ENCODE measurements at regions not wholly inside any gene's neighbourhood (a gene's known extent, or its start where the extent isn't known, plus 50 kb on each side); places are given as distances from the start of the nearest gene placed in this dataset.

GRCh38 chr4:170827562-170828274, 738.0 kb upstream of the AADAT start:
- no peaks in the 10 kb centered on the region for H3K27me3 Mint-ChIP-seq
- intact Hi-C loops (cut with micrococcal nuclease), result no loop called here
- no peak for DNase-seq
- TF ChIP-seq EZH2 (IDR thresholded peaks at IDR 0.05; ENCODE audit: borderline replicate concordance, insufficient read depth, low read depth, low read length, poor library complexity, severe bottlenecking) (no peak), CTCF (IDR thresholded peaks at IDR 0.05) (no peak)
- WGBS (ENCODE audit: insufficient coverage), result no CpG with 5 or more reads among the region's 3 CpGs
- Histone ChIP-seq H3K27me3 (replicated peaks in 1 of 4; ENCODE audit: control extremely low read depth in 1 of 4, control insufficient read depth in 3 of 4, insufficient read depth in 4 of 4, low read length in 3 of 4) (no peaks in the 10 kb centered on the region), H3K9ac (ENCODE audit: low read length) (no peak overlapping the region), H2AFZ (ENCODE audit: insufficient read depth, low read depth, low read length, poor library complexity, severe bottlenecking) (no peak overlapping the region), H3K36me3 (replicated peaks in 1 of 2; ENCODE audit: control extremely low read depth in 1 of 2, control insufficient read depth in 1 of 2, extremely low read depth in 1 of 2, insufficient read depth in 2 of 2, low read length in 1 of 2) (no peaks in the 10 kb centered on the region), H3K4me2 (replicated peaks; ENCODE audit: low read depth, low read length, poor library complexity, severe bottlenecking) (no peak overlapping the region), H3K27ac (ENCODE audit: low read length in 2 of 2) (no peak overlapping the region), H3K4me3 (ENCODE audit: control extremely low read depth in 1 of 5, extremely low read depth in 1 of 5, insufficient read depth in 1 of 5, low read depth in 2 of 5, low read length in 4 of 5) (no peak overlapping the region), H3K4me1 (ENCODE audit: control insufficient read depth in 2 of 2, insufficient read depth in 2 of 2, low read length in 2 of 2) (no peaks in the 10 kb centered on the region), H3K9me3 (ENCODE audit: control extremely low read depth in 1 of 3, control insufficient read depth in 2 of 3, insufficient read depth in 1 of 3, low read length in 2 of 3) (no peaks in the 10 kb centered on the region), H3K79me2 (ENCODE audit: control insufficient read depth, insufficient read depth, low read length) (no peaks in the 10 kb centered on the region), H4K20me1 (ENCODE audit: control insufficient read depth, insufficient read depth, low read length, poor library complexity, severe bottlenecking) (no peaks in the 10 kb centered on the region)
- ChIA-PET POLR2A (no interaction called here), CTCF (no interaction called here)
- H3K4me3 Mint-ChIP-seq, result no peak overlapping the region
- H3K27ac Mint-ChIP-seq, result no peak overlapping the region
- ATAC-seq (ENCODE audit: low read depth), result no peak
- no peaks in the 10 kb centered on the region for H3K9me3 Mint-ChIP-seq (ENCODE audit: insufficient read depth)
- H3K4me1 Mint-ChIP-seq, result no peaks in the 10 kb centered on the region

GRCh38 chr4:170818786-170819185, 729.0 kb upstream of the AADAT start:
- H3K27ac ChIP-seq (ENCODE audit: low read length in 2 of 2), result no peak overlapping the region
- POLR2A ChIA-PET, result no interaction called here

More at GRCh38 chr4:170818786-170819185, 729.0 kb upstream of the AADAT start:
- CTCF ChIA-PET, result no interaction called here
- no peaks in the 10 kb centered on the region for H3K36me3 ChIP-seq (replicated peaks in 1 of 2; ENCODE audit: control extremely low read depth in 1 of 2, control insufficient read depth in 1 of 2, extremely low read depth in 1 of 2, insufficient read depth in 2 of 2, low read length in 1 of 2)
- Mint-ChIP-seq H3K27ac (no peak overlapping the region), H3K9me3 (ENCODE audit: insufficient read depth) (peaks cover 9% of the 10 kb centered on the region), H3K27me3 (no peaks in the 10 kb centered on the region), H3K4me3 (no peak overlapping the region), H3K4me1 (no peaks in the 10 kb centered on the region)
- H3K9me3 ChIP-seq (ENCODE audit: control extremely low read depth in 1 of 3, control insufficient read depth in 2 of 3, insufficient read depth in 1 of 3, low read length in 2 of 3), result peaks cover 0 to 9% (median 8%) of the 10 kb centered on the region in 3 donors
- no peak overlapping the region for H3K4me3 ChIP-seq (ENCODE audit: control extremely low read depth in 1 of 5, extremely low read depth in 1 of 5, insufficient read depth in 1 of 5, low read depth in 2 of 5, low read length in 4 of 5)
- no CpG with 5 or more reads among the region's 2 CpGs for WGBS (ENCODE audit: insufficient coverage)
- H3K79me2 ChIP-seq (ENCODE audit: control insufficient read depth, insufficient read depth, low read length), result no peaks in the 10 kb centered on the region
- no peak overlapping the region for H3K9ac ChIP-seq (ENCODE audit: low read length)
- intact Hi-C loops (cut with micrococcal nuclease), result no loop called here
- TF ChIP-seq EZH2 (IDR thresholded peaks at IDR 0.05; ENCODE audit: borderline replicate concordance, insufficient read depth, low read depth, low read length, poor library complexity, severe bottlenecking) (no peak), CTCF (IDR thresholded peaks at IDR 0.05) (no peak)
- H3K4me1 ChIP-seq (ENCODE audit: control insufficient read depth in 2 of 2, insufficient read depth in 2 of 2, low read length in 2 of 2), result no peaks in the 10 kb centered on the region
- H4K20me1 ChIP-seq (ENCODE audit: control insufficient read depth, insufficient read depth, low read length, poor library complexity, severe bottlenecking), result no peaks in the 10 kb centered on the region
- H3K4me2 ChIP-seq (replicated peaks; ENCODE audit: low read depth, low read length, poor library complexity, severe bottlenecking), result no peak overlapping the region
- H3K27me3 ChIP-seq (replicated peaks in 1 of 4; ENCODE audit: control extremely low read depth in 1 of 4, control insufficient read depth in 3 of 4, insufficient read depth in 4 of 4, low read length in 3 of 4), result no peaks in the 10 kb centered on the region
- ATAC-seq (ENCODE audit: low read depth) (no peak), DNase-seq (no peak)
- H2AFZ ChIP-seq (ENCODE audit: insufficient read depth, low read depth, low read length, poor library complexity, severe bottlenecking), result no peak overlapping the region
